H1 (cell line): ENCODE measurements at regions not wholly inside any gene's neighbourhood (a gene's known extent, or its start where the extent isn't known, plus 50 kb on each side); places are given as distances from the start of the nearest gene placed in this dataset.

Experiments
- CTCF ChIA-PET: fragments of 300-600 bp; sonication (Branson Sonifier 250); formaldehyde crosslinking; loops from one replicate; lab custom pipeline; 2021; ENCODE audit not compliant: partially characterized antibody; lab: Charles Lee
- POLR2A ChIA-PET: fragments of 300-600 bp; sonication (Branson Sonifier 250); formaldehyde crosslinking; loops from one replicate; lab custom pipeline; 2021; ENCODE audit warnings: inconsistent platforms; ENCODE audit not compliant: partially characterized antibody; lab: Charles Lee
- DNase-seq, 2 experiments: peaks; one replicate each; pipeline versions ENCODE4 v3.0.0 to v3.0.0-alpha.2; 2010 to 2022; ENCODE audit warnings: low spot score in 2 of 2, low read depth in 1 of 2, mixed read lengths in 1 of 2
- FAIRE-seq: peaks from 2 replicates; lab custom pipeline; 2011; peaks lifted over from hg19 to GRCh38; lab: Jason Lieb, UNC
- H2AFZ ChIP-seq: 2 replicates; pipeline ENCODE4 v1.8.1; 2012; ENCODE audit warnings: low read length, inconsistent platforms
- H2AK5ac ChIP-seq: 2 replicates; pipeline ENCODE4 v1.6.1; 2013; ENCODE audit warnings: low read depth, low read length
- H2BK120ac ChIP-seq: replicated peaks from 2 replicates; pipeline ENCODE3; 2013; ENCODE audit warnings: low read depth, low read length, inconsistent platforms
- H2BK12ac ChIP-seq: 2 replicates; pipeline ENCODE4 v1.6.1; 2013; ENCODE audit warnings: low read depth, low read length
- H2BK15ac ChIP-seq: 2 replicates; pipeline ENCODE4 v1.6.1; 2013; ENCODE audit warnings: low read length
- H2BK20ac ChIP-seq: 2 replicates; pipeline ENCODE4 v1.6.1; 2013; ENCODE audit warnings: low read length
- H2BK5ac ChIP-seq: 2 replicates; pipeline ENCODE4 v1.6.1; 2013; ENCODE audit warnings: low read depth, low read length
- H3K14ac ChIP-seq: 2 replicates; pipeline ENCODE4 v1.6.1; 2013; ENCODE audit warnings: inconsistent platforms; ENCODE audit not compliant: insufficient read length
- H3K18ac ChIP-seq: 2 replicates; pipeline ENCODE4 v1.6.1; 2013; ENCODE audit warnings: low read length; ENCODE audit errors: extremely low read depth
- H3K23ac ChIP-seq: 2 replicates; pipeline ENCODE4 v1.6.1; 2013; ENCODE audit warnings: inconsistent platforms; ENCODE audit not compliant: insufficient read length
- H3K23me2 ChIP-seq: 2 replicates; pipeline ENCODE4 v1.6.1; 2013; ENCODE audit warnings: low read depth, low read length
- H3K27ac ChIP-seq: 2 replicates; pipeline ENCODE4 v1.6.1; 2011; ENCODE audit warnings: low read depth, low read length, inconsistent platforms
- H3K27me3 ChIP-seq, 4 experiments: replicated peaks in 1 of 4; 1 replicate in 1 of 4; 2 replicates in 3 of 4; pipeline versions ENCODE4 v1.6.1 to v1.8.1; 2011 to 2013; ENCODE audit warnings: low read length in 3 of 4, mild to moderate bottlenecking in 3 of 4, inconsistent platforms in 2 of 4, mixed read lengths in 2 of 4, moderate library complexity in 1 of 4; ENCODE audit not compliant: control insufficient read depth in 3 of 4, insufficient read depth in 3 of 4; ENCODE audit errors: extremely low read depth in 1 of 4
- H3K36me3 ChIP-seq, 4 experiments: 2 replicates each; pipeline versions ENCODE4 v1.6.1 to v1.8.1; 2011 to 2013; ENCODE audit warnings: mild to moderate bottlenecking in 4 of 4, low read length in 3 of 4, moderate library complexity in 2 of 4, control low read depth in 1 of 4, inconsistent platforms in 1 of 4; ENCODE audit not compliant: insufficient read depth in 4 of 4, control insufficient read depth in 2 of 4
- H3K4ac ChIP-seq: replicated peaks from 2 replicates; pipeline ENCODE3; 2013; ENCODE audit warnings: low read length, low read depth, mixed read lengths, inconsistent platforms; ENCODE audit not compliant: insufficient read length
- H3K4me1 ChIP-seq, 4 experiments: replicated peaks in 1 of 4; 1 replicate in 1 of 4; 2 replicates in 3 of 4; pipeline versions ENCODE4 v1.6.1 to v1.8.1; 2011 to 2013; ENCODE audit warnings: low read length in 3 of 4, inconsistent platforms in 2 of 4, mixed read lengths in 1 of 4; ENCODE audit not compliant: insufficient read depth in 4 of 4, control insufficient read depth in 3 of 4
- H3K4me2 ChIP-seq, 2 experiments: 2 replicates each; pipeline versions ENCODE4 v1.6.1 to v1.8.1; 2011 to 2013; ENCODE audit warnings: low read depth in 2 of 2, low read length in 2 of 2, control low read depth in 1 of 2, inconsistent platforms in 1 of 2, mild to moderate bottlenecking in 1 of 2; ENCODE audit not compliant: insufficient read depth in 1 of 2
- H3K4me3 ChIP-seq, 4 experiments: fragments of 200-600, 300-600 bp in 1 of 4; sonication (generic), shearing (Covaris generic), sonication (Bioruptor Twin) in 1 of 4; 2 replicates each; pipeline versions ENCODE4 v1.5.1 to v1.8.1; 2011 to 2016; ENCODE audit warnings: low read length in 4 of 4, low read depth in 3 of 4, control low read depth in 2 of 4, inconsistent platforms in 2 of 4, mild to moderate bottlenecking in 2 of 4, mixed read lengths in 1 of 4, moderate library complexity in 1 of 4; ENCODE audit not compliant: insufficient read depth in 2 of 4; ENCODE audit errors: extremely low read depth in 1 of 4
- H3K56ac ChIP-seq: replicated peaks from 2 replicates; pipeline ENCODE3; 2013; ENCODE audit warnings: low read depth, mild to moderate bottlenecking, mixed read lengths, low read length, inconsistent platforms; ENCODE audit not compliant: insufficient read length
- H3K79me1 ChIP-seq: 2 replicates; pipeline ENCODE4 v1.6.1; 2013; ENCODE audit warnings: low read depth, low read length, control low read depth
- H3K79me2 ChIP-seq, 2 experiments: 2 replicates each; pipeline versions ENCODE4 v1.6.1 to v1.8.1; 2012 to 2013; ENCODE audit warnings: low read length in 2 of 2, mild to moderate bottlenecking in 2 of 2, inconsistent platforms in 1 of 2; ENCODE audit not compliant: insufficient read depth in 2 of 2, control insufficient read depth in 1 of 2
- H3K9ac ChIP-seq, 4 experiments: replicated peaks in 1 of 4; 1 replicate in 1 of 4; 2 replicates in 3 of 4; pipeline versions ENCODE4 v1.6.1 to v1.8.1; 2011 to 2013; ENCODE audit warnings: low read depth in 3 of 4, low read length in 3 of 4, control low read depth in 2 of 4, mild to moderate bottlenecking in 2 of 4, moderate library complexity in 2 of 4, inconsistent platforms in 1 of 4; ENCODE audit errors: extremely low read depth in 1 of 4
- H3K9me3 ChIP-seq, 2 experiments: 2 replicates each; pipeline versions ENCODE4 v1.6.1 to v1.8.1; 2012 to 2013; ENCODE audit warnings: mild to moderate bottlenecking in 2 of 2, moderate library complexity in 2 of 2, control low read depth in 1 of 2, inconsistent platforms in 1 of 2, low read depth in 1 of 2, low read length in 1 of 2, mixed read lengths in 1 of 2; ENCODE audit not compliant: insufficient read depth in 2 of 2
- H4K20me1 ChIP-seq, 2 experiments: replicated peaks in 1 of 2; 2 replicates each; pipeline versions ENCODE3 to v1.8.1; 2011 to 2013; ENCODE audit warnings: inconsistent platforms in 2 of 2, low read length in 2 of 2, mild to moderate bottlenecking in 1 of 2; ENCODE audit not compliant: insufficient read depth in 2 of 2, control insufficient read depth in 1 of 2
- H4K5ac ChIP-seq: 2 replicates; pipeline ENCODE4 v1.6.1; 2013; ENCODE audit warnings: low read length, low read depth, mixed read lengths, inconsistent platforms; ENCODE audit not compliant: insufficient read length
- H4K8ac ChIP-seq: 2 replicates; pipeline ENCODE4 v1.8.0; 2013; ENCODE audit warnings: mild to moderate bottlenecking, moderate library complexity, low read length, inconsistent platforms; ENCODE audit not compliant: insufficient read depth; ENCODE audit errors: extremely low read depth
- H4K91ac ChIP-seq: replicated peaks from 2 replicates; pipeline ENCODE3; 2013; ENCODE audit warnings: low read length, mixed read lengths, inconsistent platforms; ENCODE audit not compliant: insufficient read length
- BRCA1 ChIP-seq: IDR thresholded peaks from 2 replicates; pipeline ENCODE4 v1.6.1; 2012; ENCODE audit warnings: low read depth, low read length, improper control_type of control experiment
- CEBPB ChIP-seq: IDR thresholded peaks from 2 replicates; pipeline ENCODE4 v1.6.1; 2012; ENCODE audit warnings: low read depth, low read length
- CHD2 ChIP-seq: IDR thresholded peaks from 2 replicates; pipeline ENCODE4 v1.6.1; 2012; ENCODE audit warnings: low read length, improper control_type of control experiment
- GTF2F1 ChIP-seq: IDR thresholded peaks from 2 replicates; pipeline ENCODE4 v1.6.1; 2012; ENCODE audit warnings: low read depth, low read length, improper control_type of control experiment, borderline replicate concordance
- JUN ChIP-seq: IDR thresholded peaks from 2 replicates; pipeline ENCODE4 v1.6.1; 2011; ENCODE audit warnings: low read depth, mild to moderate bottlenecking, improper control_type of control experiment, low read length
- MAFK ChIP-seq: IDR thresholded peaks from 2 replicates; pipeline ENCODE4 v1.6.1; 2012; ENCODE audit warnings: low read depth, mild to moderate bottlenecking, improper control_type of control experiment, low read length
- NANOG ChIP-seq: IDR thresholded peaks from 2 replicates; pipeline ENCODE4 v1.6.1; 2011; ENCODE audit warnings: low read length, low read depth, mild to moderate bottlenecking, inconsistent platforms; ENCODE audit not compliant: insufficient read depth, poor library complexity, severe bottlenecking
- PHF8 ChIP-seq: fragments of 200-600 bp; sonication (generic); conservative IDR thresholded peaks from 2 replicates; pipeline ENCODE4 v1.7.1; 2012; ENCODE audit warnings: low read depth, mild to moderate bottlenecking, inconsistent platforms, low read length, moderate library complexity
- SAP30 ChIP-seq: fragments of 300-600 bp; sonication (generic); IDR thresholded peaks from 2 replicates; pipeline ENCODE4 v1.7.1; 2012; ENCODE audit warnings: low read length, moderate library complexity, mild to moderate bottlenecking, inconsistent platforms; ENCODE audit not compliant: insufficient read depth, insufficient replicate concordance
- SIN3A ChIP-seq, 2 experiments: IDR thresholded peaks in 1 of 2; conservative IDR thresholded peaks in 1 of 2; 2 replicates each; pipeline ENCODE4 v1.6.1; 2011 to 2012; ENCODE audit warnings: low read length in 2 of 2, improper control_type of control experiment in 1 of 2, low read depth in 1 of 2, mild to moderate bottlenecking in 1 of 2
- SRF ChIP-seq: IDR thresholded peaks from 2 replicates; pipeline ENCODE4 v1.6.1; 2011; ENCODE audit warnings: mild to moderate bottlenecking, low read depth, low read length, moderate library complexity
- TAF1 ChIP-seq: IDR thresholded peaks from 2 replicates; pipeline ENCODE4 v1.6.1; 2011; ENCODE audit warnings: mild to moderate bottlenecking, low read depth, low read length
- TBP ChIP-seq: IDR thresholded peaks from 2 replicates; pipeline ENCODE4 v1.6.1; 2011; ENCODE audit warnings: low read depth, low read length, improper control_type of control experiment
- TEAD4 ChIP-seq: IDR thresholded peaks from 2 replicates; pipeline ENCODE4 v1.6.1; 2012; ENCODE audit warnings: low read depth, low read length, inconsistent platforms, mixed read lengths
- ZNF274 ChIP-seq: IDR thresholded peaks from 2 replicates; pipeline ENCODE4 v1.7.0; 2012; ENCODE audit warnings: low read length, borderline replicate concordance; ENCODE audit errors: extremely low read depth
- WGBS, 2 experiments: shearing (Covaris generic) in 1 of 2; methylation state at CpG; one replicate each; pipeline versions ENCODE4 v1.1.6 to v1.1.7; 2013 to 2015; ENCODE audit warnings: low lambda C conversion rate in 2 of 2, mixed read lengths in 2 of 2, inconsistent platforms in 1 of 2, low coverage in 1 of 2, missing lambda C conversion rate in 1 of 2; ENCODE audit not compliant: insufficient replicate concordance in 2 of 2, insufficient coverage in 1 of 2, insufficient read length in 1 of 2; ENCODE audit errors: extremely low coverage in 1 of 2, missing lambda C conversion rate in 1 of 2; 5-methylcytosine and 5-hydroxymethylcytosine counted together
- TF ChIP-seq, protein P1 (sequence below): IDR thresholded peaks from 2 replicates; pipeline ENCODE4 v1.6.1; 2012; ENCODE audit warnings: inconsistent platforms

DNA sequence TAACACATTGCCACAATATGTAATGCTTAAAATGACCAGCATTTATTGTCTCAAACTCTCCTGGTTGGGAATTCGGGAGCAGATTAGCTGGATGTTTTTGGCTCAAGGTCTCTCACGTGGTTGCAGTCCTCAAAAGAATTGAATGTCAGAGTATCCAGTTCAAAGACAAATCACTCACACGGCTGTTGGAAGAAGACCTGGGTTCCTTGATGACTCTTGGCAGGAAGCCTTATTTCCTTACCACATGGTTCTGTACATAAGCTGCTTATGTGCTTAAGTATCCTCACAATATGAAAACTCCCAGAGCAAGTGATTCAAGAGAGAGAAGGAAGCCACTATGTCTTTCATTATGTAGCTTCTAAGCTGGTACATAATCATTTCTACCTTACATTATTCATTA is 230.3 kb upstream of the PTPRD start:
- H3K4ac ChIP-seq, result no peak overlapping the region
- ChIA-PET CTCF (interaction anchor here (0.6 kb wide), 1 partner anchor 13 kb away, joined by 3 read pairs; no protein-coding TSS in a partner anchor), POLR2A (no interaction called here)
- no peak overlapping the region for H2BK20ac ChIP-seq
- no peak overlapping the region for H2BK120ac ChIP-seq
- WGBS, 2 experiments, result 90% methylated on average over 3 of the region's 3 CpGs; no CpG with 5 or more reads in 1 of the 2 experiments
- no peak overlapping the region for H3K18ac ChIP-seq
- H3K79me2 ChIP-seq, result no peaks in the 10 kb centered on the region
- no peaks in the 10 kb centered on the region for H3K4me1 ChIP-seq
- H3K23me2 ChIP-seq, result no peaks in the 10 kb centered on the region
- no peak overlapping the region for H3K27ac ChIP-seq
- no peak overlapping the region for H4K91ac ChIP-seq
- no peak overlapping the region for H2AFZ ChIP-seq
- H3K79me1 ChIP-seq, result no peaks in the 10 kb centered on the region
- H4K20me1 ChIP-seq, result no peaks in the 10 kb centered on the region
- H2BK12ac ChIP-seq, result no peak overlapping the region
- no peak overlapping the region for H2BK15ac ChIP-seq
- H3K14ac ChIP-seq, result no peak overlapping the region
- no peaks in the 10 kb centered on the region for H3K27me3 ChIP-seq
- H4K5ac ChIP-seq, result no peak overlapping the region
- no peaks in the 10 kb centered on the region for H3K36me3 ChIP-seq
- no peak overlapping the region for H3K4me3 ChIP-seq
- no peak overlapping the region for H2AK5ac ChIP-seq
- DNase-seq, result no peak
- H2BK5ac ChIP-seq, result no peak overlapping the region
- H3K9me3 ChIP-seq, result no peaks in the 10 kb centered on the region
- H3K4me2 ChIP-seq, result no peak overlapping the region
- no peak overlapping the region for H3K56ac ChIP-seq
- H3K23ac ChIP-seq, result no peak overlapping the region
- no peak overlapping the region for H3K9ac ChIP-seq
- no peak for FAIRE-seq
- no peak overlapping the region for H4K8ac ChIP-seq
- TF ChIP-seq BRCA1, result no peak
- TF ChIP-seq JUN, result no peak
- TF ChIP-seq MAFK, result no peak
- no peak for TF ChIP-seq SAP30
- no peak for TF ChIP-seq PHF8
- TF ChIP-seq, protein P1, sequence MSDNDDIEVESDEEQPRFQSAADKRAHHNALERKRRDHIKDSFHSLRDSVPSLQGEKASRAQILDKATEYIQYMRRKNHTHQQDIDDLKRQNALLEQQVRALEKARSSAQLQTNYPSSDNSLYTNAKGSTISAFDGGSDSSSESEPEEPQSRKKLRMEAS, result no peak
- no peak for TF ChIP-seq TEAD4
- TF ChIP-seq ZNF274, result no peak
- no peak for TF ChIP-seq TAF1
- no peak for TF ChIP-seq CHD2
- TF ChIP-seq SIN3A (conservative IDR thresholded peaks at IDR 0.05 in 1 of 2, IDR thresholded peaks at IDR 0.05 in 1 of 2; ENCODE audit: low read depth in 1 of 2, low read length in 2 of 2), result no peak
- no peak for TF ChIP-seq GTF2F1
- no peak for TF ChIP-seq SRF
- TF ChIP-seq CEBPB, result no peak
- TF ChIP-seq TBP, result no peak
- no peak for TF ChIP-seq NANOG
